IMR-90 (cell line): ENCODE measurements at regions not wholly inside any gene's neighbourhood (a gene's known extent, or its start where the extent isn't known, plus 50 kb on each side); places are given as distances from the start of the nearest gene placed in this dataset.

Source experiments
- ATAC-seq: fragments of 200-7000 bp; cut with Tn5 transposase; 2 replicates; pipeline ENCODE4 v1.9.1; 2020; ENCODE audit warnings: low read depth, mild to moderate bottlenecking, moderate library complexity
- BruUV-seq: library from RNA; stranded (reverse); fragments of 400-500 nt; replicated peaks from 2 replicates; lab custom pipeline; 2021; lab: Mats Ljungman, UMichigan
- CTCF ChIA-PET: fragments of 300-600 bp; formaldehyde crosslinking; extraction: SDS; loops from one replicate; lab custom pipeline; 2021; ENCODE audit warnings: antibody characterized with exemption; lab: Yijun Ruan, JAX
- POLR2A ChIA-PET: fragments of 300-600 bp; sonication (Branson Sonifier 250); formaldehyde crosslinking; loops from one replicate; lab custom pipeline; 2022; ENCODE audit warnings: antibody characterized with exemption; ENCODE audit not compliant: unreplicated experiment; lab: Charles Lee
- DNase-seq: peaks from one replicate; pipeline ENCODE4 v3.0.0; 2013
- H2AFZ ChIP-seq: replicated peaks from 2 replicates; pipeline ENCODE3; 2013; ENCODE audit warnings: low read length, mild to moderate bottlenecking; ENCODE audit not compliant: poor library complexity
- H2AK5ac ChIP-seq: 2 replicates; pipeline ENCODE4 v1.6.1; 2013; ENCODE audit warnings: low read depth, low read length, inconsistent platforms
- H2AK9ac ChIP-seq: replicated peaks from 2 replicates; pipeline ENCODE3; 2013; ENCODE audit warnings: mild to moderate bottlenecking, low read depth, low read length, moderate library complexity; ENCODE audit not compliant: poor library complexity
- H2BK120ac ChIP-seq: 2 replicates; pipeline ENCODE4 v1.6.1; 2013; ENCODE audit warnings: low read depth, low read length, inconsistent platforms
- H2BK15ac ChIP-seq: 3 replicates; pipeline ENCODE4 v1.6.1; 2013; ENCODE audit warnings: low read depth, low read length, inconsistent platforms
- H2BK20ac ChIP-seq: 2 replicates; pipeline ENCODE4 v1.6.1; 2013; ENCODE audit warnings: low read depth, mild to moderate bottlenecking, inconsistent platforms, low read length, moderate library complexity
- H2BK5ac ChIP-seq: 2 replicates; pipeline ENCODE4 v1.6.1; 2013; ENCODE audit warnings: mild to moderate bottlenecking, low read depth, low read length, inconsistent platforms; ENCODE audit not compliant: poor library complexity, severe bottlenecking
- H3K14ac ChIP-seq: replicated peaks from 2 replicates; pipeline ENCODE4 v1.6.1; 2013; ENCODE audit warnings: low read depth, low read length, inconsistent platforms
- H3K18ac ChIP-seq: 2 replicates; pipeline ENCODE4 v1.6.1; 2013; ENCODE audit warnings: low read depth, low read length, control low read depth
- H3K23ac ChIP-seq: 2 replicates; pipeline ENCODE4 v1.6.1; 2013; ENCODE audit warnings: low read depth, low read length, inconsistent platforms
- H3K27ac ChIP-seq: 2 replicates; pipeline ENCODE4 v1.5.1; 2013; ENCODE audit warnings: mild to moderate bottlenecking, control low read depth, low read length; ENCODE audit not compliant: insufficient read depth
- H3K27me3 ChIP-seq: 2 replicates; pipeline ENCODE4 v1.6.1; 2013; ENCODE audit warnings: low read length; ENCODE audit not compliant: control insufficient read depth, insufficient read depth
- H3K36me3 ChIP-seq: 2 replicates; pipeline ENCODE4 v1.6.1; 2013; ENCODE audit warnings: low read length, mixed read lengths; ENCODE audit not compliant: control insufficient read depth, insufficient read depth
- H3K4ac ChIP-seq: 2 replicates; pipeline ENCODE4 v1.6.1; 2013; ENCODE audit warnings: low read depth, low read length, inconsistent platforms
- H3K4me1 ChIP-seq: 2 replicates; pipeline ENCODE4 v1.6.1; 2013; ENCODE audit warnings: low read length, mixed read lengths; ENCODE audit not compliant: control insufficient read depth, insufficient read depth
- H3K4me2 ChIP-seq: 2 replicates; pipeline ENCODE4 v1.6.1; 2013; ENCODE audit warnings: low read depth, mild to moderate bottlenecking, control low read depth, low read length, moderate library complexity
- H3K4me3 ChIP-seq: 2 replicates; pipeline ENCODE4 v1.5.1; 2013; ENCODE audit warnings: low read depth, mild to moderate bottlenecking, control low read depth, low read length, moderate library complexity; ENCODE audit not compliant: insufficient read depth
- H3K56ac ChIP-seq: 2 replicates; pipeline ENCODE4 v1.6.1; 2013; ENCODE audit warnings: low read length, inconsistent platforms; ENCODE audit not compliant: insufficient read depth; ENCODE audit errors: extremely low read depth
- H3K79me1 ChIP-seq, 2 experiments: 2 replicates each; pipeline ENCODE4 v1.6.1; 2013; ENCODE audit warnings: low read length in 2 of 2, inconsistent platforms in 1 of 2, low read depth in 1 of 2
- H3K9ac ChIP-seq: 2 replicates; pipeline ENCODE4 v1.6.1; 2013; ENCODE audit warnings: low read depth, low read length, control low read depth
- H3K9me1 ChIP-seq: 2 replicates; pipeline ENCODE4 v1.6.1; 2013; ENCODE audit warnings: low read length, inconsistent platforms; ENCODE audit not compliant: insufficient read depth
- H3K9me3 ChIP-seq: 2 replicates; pipeline ENCODE4 v1.6.1; 2013; ENCODE audit warnings: low read length; ENCODE audit not compliant: control insufficient read depth, insufficient read depth
- H4K20me1 ChIP-seq: 2 replicates; pipeline ENCODE4 v1.6.1; 2013; ENCODE audit warnings: low read length, inconsistent platforms; ENCODE audit not compliant: insufficient read depth
- H4K5ac ChIP-seq: 2 replicates; pipeline ENCODE4 v1.6.1; 2013; ENCODE audit warnings: mild to moderate bottlenecking, low read depth, low read length, control low read depth
- H4K8ac ChIP-seq, 2 experiments: 2 replicates each; pipeline ENCODE4 v1.6.1; 2013; ENCODE audit warnings: low read depth in 2 of 2, low read length in 2 of 2, control low read depth in 1 of 2, inconsistent platforms in 1 of 2
- H4K91ac ChIP-seq: 2 replicates; pipeline ENCODE4 v1.6.1; 2013; ENCODE audit warnings: low read depth, low read length, inconsistent platforms; ENCODE audit not compliant: insufficient read depth
- BHLHE40 ChIP-seq: fragments of 150-350 bp; IDR thresholded peaks from 2 replicates; pipeline ENCODE4 v1.6.1; 2016; ENCODE audit warnings: mild to moderate bottlenecking, low read depth, low read length
- CEBPB ChIP-seq: IDR thresholded peaks from 2 replicates; pipeline ENCODE4 v1.6.1; 2012; ENCODE audit warnings: low read depth, low read length, improper control_type of control experiment
- CTCF ChIP-seq: conservative IDR thresholded peaks from 2 replicates; pipeline ENCODE4 v1.5.1; 2012; ENCODE audit warnings: mild to moderate bottlenecking, low read depth, low read length, improper control_type of control experiment
- FOS ChIP-seq: fragments of 150-350 bp; IDR thresholded peaks from 2 replicates; pipeline ENCODE4 v1.6.1; 2016; ENCODE audit warnings: low read depth, low read length
- MAZ ChIP-seq: IDR thresholded peaks from 2 replicates; pipeline ENCODE4 v1.6.1; 2012; ENCODE audit warnings: low read depth, mild to moderate bottlenecking, low read length, improper control_type of control experiment, moderate library complexity, borderline replicate concordance
- NFE2L2 ChIP-seq: fragments of 150-350 bp; IDR thresholded peaks from 2 replicates; pipeline ENCODE4 v1.6.1; 2016; ENCODE audit warnings: low read depth, mild to moderate bottlenecking, low read length
- POLR2A ChIP-seq: IDR thresholded peaks from 2 replicates; pipeline ENCODE4 v1.6.1; 2012; ENCODE audit warnings: mild to moderate bottlenecking, low read depth, low read length
- RAD21 ChIP-seq: IDR thresholded peaks from 2 replicates; pipeline ENCODE4 v1.6.1; 2012; ENCODE audit warnings: low read length, improper control_type of control experiment
- RFX5 ChIP-seq: IDR thresholded peaks from 2 replicates; pipeline ENCODE4 v1.8.0; 2012; ENCODE audit warnings: low read depth, mild to moderate bottlenecking, low read length, moderate library complexity
- SMC3 ChIP-seq: fragments of 150-350 bp; IDR thresholded peaks from 2 replicates; pipeline ENCODE4 v1.6.1; 2016; ENCODE audit warnings: low read depth, mild to moderate bottlenecking, antibody characterized with exemption, low read length, moderate library complexity
- USF2 ChIP-seq: fragments of 150-350 bp; IDR thresholded peaks from 2 replicates; pipeline ENCODE4 v1.6.1; 2017; ENCODE audit warnings: mild to moderate bottlenecking, antibody characterized with exemption, low read length, low read depth
- whole genome bisulfite sequencing, 2 experiments: methylation state at CpG; one replicate each; pipeline versions ENCODE4 v1.1.5 to v1.1.7; 2013; ENCODE audit warnings: missing lambda C conversion rate in 2 of 2; ENCODE audit not compliant: insufficient read length in 1 of 2; ENCODE audit errors: extremely low coverage in 2 of 2; 5-methylcytosine and 5-hydroxymethylcytosine counted together
- dilution Hi-C: fragments of 300-500 bp; cut with HindIII; formaldehyde crosslinking; loops from one replicate; pipeline ENCODE4 v1.14.3; 2018; ENCODE audit warnings: low sequenced_read_pairs; ENCODE audit not compliant: unreplicated experiment
- in situ Hi-C: fragments of 300-500 bp; cut with MboI; formaldehyde crosslinking; loops from 3 replicates; pipeline ENCODE4 v1.14.3; 2019; ENCODE audit warnings: low sequenced_read_pairs, inconsistent platforms, mixed read lengths
- intact Hi-C: fragments of 100-400 bp; cut with micrococcal nuclease; formaldehyde crosslinking; loops from 2 replicates; pipeline ENCODE4 v1.10.0; 2022

GRCh38 chr2:103159018-103159417, 397.2 kb downstream of the TMEM182 start:
- dilution Hi-C loops (no loop called here), intact Hi-C loops (no loop called here), in situ Hi-C loops (loop anchor here (25.0 kb wide), 1 partner anchor 1728 kb away; no protein-coding TSS in a partner anchor)
- H4K5ac ChIP-seq, result no peak overlapping the region
- no peak overlapping the region for H4K91ac ChIP-seq
- no TSS peak for BruUV-seq
- H4K20me1 ChIP-seq, result no peaks in the 10 kb centered on the region
- no peak overlapping the region for H3K23ac ChIP-seq
- H3K27me3 ChIP-seq, result no peaks in the 10 kb centered on the region
- ATAC-seq (no peak), DNase-seq (no peak)
- no CpG with 5 or more reads among the region's 3 CpGs for WGBS, 2 experiments
- H3K4me1 ChIP-seq, result no peaks in the 10 kb centered on the region
- no peak overlapping the region for H2AK9ac ChIP-seq
- CTCF ChIA-PET, result no interaction called here
- no peak overlapping the region for H3K18ac ChIP-seq
- no peaks in the 10 kb centered on the region for H3K9me1 ChIP-seq
- H3K14ac ChIP-seq, result no peak overlapping the region
- no peaks in the 10 kb centered on the region for H3K36me3 ChIP-seq
- no peak overlapping the region for H2BK15ac ChIP-seq
- H2BK5ac ChIP-seq, result no peak overlapping the region
- no peak overlapping the region for H3K27ac ChIP-seq
- no peak overlapping the region for H3K4me3 ChIP-seq
- no peak overlapping the region for H2AFZ ChIP-seq
- no peak overlapping the region for H4K8ac ChIP-seq
- H3K9me3 ChIP-seq, result no peaks in the 10 kb centered on the region; the same call in 1 of the 2 replicates
- H3K9ac ChIP-seq, result no peak overlapping the region
- no peak overlapping the region for H3K4me2 ChIP-seq
- no peak overlapping the region for H2AK5ac ChIP-seq
- no peak overlapping the region for H2BK120ac ChIP-seq
- TF ChIP-seq POLR2A (no peak), USF2 (no peak), RAD21 (no peak), CTCF (no peak), MAZ (no peak), CEBPB (no peak), BHLHE40 (no peak), RFX5 (no peak), NFE2L2 (no peak), SMC3 (no peak), FOS (no peak)
- POLR2A ChIA-PET, result no interaction called here
- no peaks in the 10 kb centered on the region for H3K79me1 ChIP-seq
- no peak overlapping the region for H3K56ac ChIP-seq
- no peak overlapping the region for H2BK20ac ChIP-seq
- no peak overlapping the region for H3K4ac ChIP-seq
